NB4 (cell line): ENCODE measurements at regions not wholly inside any gene's neighbourhood (a gene's known extent, or its start where the extent isn't known, plus 50 kb on each side); places are given as distances from the start of the nearest gene placed in this dataset.

ENCODE experiments used
- DNase-seq: peaks from one replicate; pipeline ENCODE4 v3.0.0; 2010; ENCODE audit warnings: low read depth
- H3K4me3 ChIP-seq: one replicate; pipeline ENCODE4 v1.5.1; 2011; ENCODE audit warnings: mild to moderate bottlenecking, low read depth, low read length, moderate library complexity
- MYC ChIP-seq: IDR thresholded peaks from 2 replicates; pipeline ENCODE4 v1.6.1; 2011; ENCODE audit warnings: low read depth, low read length
- POLR2A ChIP-seq: IDR thresholded peaks from 2 replicates; pipeline ENCODE4 v1.6.1; 2011; ENCODE audit warnings: mild to moderate bottlenecking; ENCODE audit not compliant: insufficient read length; ENCODE audit errors: extremely low read depth
- TF ChIP-seq, protein P1 (sequence below): IDR thresholded peaks from one replicate; pipeline ENCODE4 v1.5.1; 2012; ENCODE audit warnings: low read depth, low read length
- TF ChIP-seq, protein P2 (sequence below): IDR thresholded peaks from 2 replicates; pipeline ENCODE4 v1.6.1; 2011; ENCODE audit warnings: low read depth, low read length

DNA sequence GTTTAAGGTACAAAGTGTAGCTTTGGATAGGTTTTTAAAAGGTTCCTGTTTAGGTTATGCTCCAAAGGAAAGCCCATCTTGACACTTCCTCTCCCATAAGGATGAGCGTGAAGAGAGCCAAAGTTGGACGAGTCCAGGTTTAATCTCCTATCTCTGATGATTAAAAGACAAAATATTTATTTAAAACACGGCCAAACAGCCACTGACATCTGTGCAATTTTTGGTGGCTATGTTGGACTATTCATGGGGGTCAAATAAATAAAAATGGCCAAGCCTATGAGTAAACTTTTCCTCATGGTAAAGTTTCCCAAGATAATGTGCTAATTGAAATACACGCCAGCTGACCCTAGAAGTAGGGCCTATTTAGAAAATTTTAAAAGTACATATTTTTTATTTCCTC lies 69.0 kb upstream of the DOCK9 start:
- no peak for DNase-seq
- TF ChIP-seq, protein P1, sequence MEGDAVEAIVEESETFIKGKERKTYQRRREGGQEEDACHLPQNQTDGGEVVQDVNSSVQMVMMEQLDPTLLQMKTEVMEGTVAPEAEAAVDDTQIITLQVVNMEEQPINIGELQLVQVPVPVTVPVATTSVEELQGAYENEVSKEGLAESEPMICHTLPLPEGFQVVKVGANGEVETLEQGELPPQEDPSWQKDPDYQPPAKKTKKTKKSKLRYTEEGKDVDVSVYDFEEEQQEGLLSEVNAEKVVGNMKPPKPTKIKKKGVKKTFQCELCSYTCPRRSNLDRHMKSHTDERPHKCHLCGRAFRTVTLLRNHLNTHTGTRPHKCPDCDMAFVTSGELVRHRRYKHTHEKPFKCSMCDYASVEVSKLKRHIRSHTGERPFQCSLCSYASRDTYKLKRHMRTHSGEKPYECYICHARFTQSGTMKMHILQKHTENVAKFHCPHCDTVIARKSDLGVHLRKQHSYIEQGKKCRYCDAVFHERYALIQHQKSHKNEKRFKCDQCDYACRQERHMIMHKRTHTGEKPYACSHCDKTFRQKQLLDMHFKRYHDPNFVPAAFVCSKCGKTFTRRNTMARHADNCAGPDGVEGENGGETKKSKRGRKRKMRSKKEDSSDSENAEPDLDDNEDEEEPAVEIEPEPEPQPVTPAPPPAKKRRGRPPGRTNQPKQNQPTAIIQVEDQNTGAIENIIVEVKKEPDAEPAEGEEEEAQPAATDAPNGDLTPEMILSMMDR, result no peak
- TF ChIP-seq, protein P2, sequence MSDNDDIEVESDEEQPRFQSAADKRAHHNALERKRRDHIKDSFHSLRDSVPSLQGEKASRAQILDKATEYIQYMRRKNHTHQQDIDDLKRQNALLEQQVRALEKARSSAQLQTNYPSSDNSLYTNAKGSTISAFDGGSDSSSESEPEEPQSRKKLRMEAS, result no peak
- no peak for TF ChIP-seq POLR2A
- TF ChIP-seq MYC, result no peak
- H3K4me3 ChIP-seq, result no peak overlapping the region

DNA sequence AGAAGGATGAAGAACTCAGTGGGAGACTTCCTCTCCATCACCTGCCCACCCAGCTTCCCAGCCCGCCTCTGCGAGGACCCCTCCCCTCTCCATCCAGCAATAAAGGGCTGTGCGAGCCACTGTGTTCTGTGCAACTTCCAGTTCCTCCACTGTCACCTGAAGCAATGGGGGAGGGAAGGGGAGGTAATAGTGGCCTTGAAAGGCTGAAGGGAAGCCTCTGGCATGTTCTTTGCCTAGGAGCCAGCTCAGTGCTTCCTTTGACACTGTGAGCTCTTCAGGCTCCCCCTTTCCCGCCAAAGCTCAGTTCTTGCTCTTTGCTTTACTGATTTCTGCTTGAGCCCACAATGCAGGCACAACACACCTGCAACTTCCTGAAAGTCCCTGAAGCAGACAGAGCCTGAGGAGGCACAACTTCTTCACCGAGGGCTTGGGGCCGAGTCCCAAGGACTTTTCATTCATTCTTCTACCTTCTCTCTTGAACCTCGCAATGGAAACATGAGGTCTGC lies 73.2 kb upstream of the DOCK9 start:
- DNase-seq, result no peak
- TF ChIP-seq, protein P2, result no peak
- TF ChIP-seq MYC (no peak), POLR2A (no peak)
- TF ChIP-seq, protein P1, result no peak
- no peak overlapping the region for H3K4me3 ChIP-seq

- no peak for DNase-seq
- H3K4me3 ChIP-seq, result no peak overlapping the region
- TF ChIP-seq, protein P1, result no peak
- TF ChIP-seq, protein P2, result no peak
Observed at GRCh38 chr13:99051768-99052455, 74.0 kb upstream of the DOCK9 start.

GRCh38 chr13:99053636-99054233 lies 75.9 kb upstream of the DOCK9 start:
- TF ChIP-seq MYC, result no peak
- TF ChIP-seq, protein P2, result no peak
- TF ChIP-seq, protein P1, result no peak
- no peak for TF ChIP-seq POLR2A
- no peak overlapping the region for H3K4me3 ChIP-seq
- no peak for DNase-seq

DNA sequence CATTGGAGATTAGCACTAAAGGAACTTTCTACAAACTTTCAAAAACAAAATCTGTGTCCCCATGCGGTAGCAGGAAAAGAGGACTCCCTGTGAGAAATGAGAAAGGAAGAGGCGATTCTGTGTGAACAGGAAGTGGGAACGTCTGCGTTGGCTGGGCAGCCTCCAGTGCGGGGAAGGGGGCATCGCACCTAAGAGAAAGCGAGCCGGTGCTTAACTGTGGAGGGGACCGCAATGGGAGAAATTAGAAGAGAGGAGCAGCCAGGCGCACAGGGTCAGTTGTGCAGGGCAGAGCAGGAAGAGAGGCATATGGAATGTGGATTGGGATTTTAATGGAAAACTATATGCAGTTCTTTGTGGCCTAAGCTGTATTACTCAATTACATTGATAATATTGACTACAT lies 77.4 kb upstream of the DOCK9 start:
- H3K4me3 ChIP-seq, result no peak overlapping the region
- no peak for DNase-seq
- TF ChIP-seq MYC (no peak), POLR2A (no peak)
- TF ChIP-seq, protein P1, result no peak
- TF ChIP-seq, protein P2, result no peak
